Right cardiac atrium (tissue), 5 donors: ENCODE measurements at regions not wholly inside any gene's neighbourhood (a gene's known extent, or its start where the extent isn't known, plus 50 kb on each side); places are given as distances from the start of the nearest gene placed in this dataset.
"Not testable (repeated sequence)": the region's sequence is repeated elsewhere in the genome, so short reads cannot be mapped to it uniquely, and the experiment has no call there.

ENCODE experiments used
- ATAC-seq, 2 donors: fragments of 200-7000 bp; cut with Tn5 transposase; one replicate each; pipeline versions ENCODE4 v1.8.0 to v1.9.1; 2020; ENCODE audit warnings: moderate library complexity in 2 of 2, mild to moderate bottlenecking in 1 of 2
- DNase-seq, 3 donors: peaks; one replicate each; pipeline ENCODE4 v3.0.0-alpha.2; 2020
- H3K27ac ChIP-seq: one replicate; pipeline ENCODE4 v1.5.1; 2013; ENCODE audit warnings: mild to moderate bottlenecking, low read length, control low read depth, moderate library complexity
- H3K27me3 ChIP-seq: one replicate; pipeline ENCODE4 v1.6.1; 2013; ENCODE audit not compliant: control insufficient read depth, insufficient read depth
- H3K4me1 ChIP-seq: one replicate; pipeline ENCODE4 v1.6.1; 2013; ENCODE audit warnings: low read length; ENCODE audit not compliant: control insufficient read depth, insufficient read depth
- H3K4me3 ChIP-seq: one replicate; pipeline ENCODE4 v1.5.1; 2013; ENCODE audit warnings: low read length, control low read depth
- H3K9me3 ChIP-seq: one replicate; pipeline ENCODE4 v1.6.1; 2013; ENCODE audit warnings: low read length; ENCODE audit not compliant: control insufficient read depth
- WGBS: extraction: QIAGEN DNeasy Blood & Tissue Kit; methylation state at CpG from one replicate; pipeline ENCODE4 v1.1.7; 2013; 5-methylcytosine and 5-hydroxymethylcytosine counted together
- intact Hi-C, 4 donors: fragments of 100-400 bp; cut with DNase I; formaldehyde crosslinking; loops; one replicate each; pipeline versions ENCODE4 v1.11.0 to v1.14.0; 2022 to 2023
- donor health status: healthy with polysubstance abuse.
- donor health status: DM: no; HTN: yes; CAD: no.
- donor health status: DM: no; HTN: no; CAD: no.
- donor health status: DM: no; HTN: yes; CAD: no; lungs with severe emphysema.
- donor health status: DM: yes; HTN: yes; CAD: no.

GRCh38 chr2:207227062-207227748 is 61.5 kb upstream of the KLF7 start:
- peak overlapping the region; percentile 0 for H3K4me3 ChIP-seq
- H3K4me1 ChIP-seq: peaks cover 9% of the 10 kb centered on the region
- 41% methylated on average over 18 of the region's 18 CpGs for WGBS
- no peaks in the 10 kb centered on the region for H3K27me3 ChIP-seq
- intact Hi-C loops: loop anchor here in 1 of 4 donors (10.0 kb wide), 1 partner anchor 108 kb away; no protein-coding TSS in a partner anchor
- DNase-seq (peak; percentile 36 to 76 (median 72)), ATAC-seq (peak; percentile 59 to 63)
- no peaks in the 10 kb centered on the region for H3K9me3 ChIP-seq
- H3K27ac ChIP-seq: no peak overlapping the region

- WGBS: 53% methylated on average over 3 of the region's 3 CpGs
- DNase-seq (no peak), ATAC-seq (no peak)
- no peak overlapping the region for H3K27ac ChIP-seq
- H3K9me3 ChIP-seq: no peaks in the 10 kb centered on the region
- H3K27me3 ChIP-seq: no peaks in the 10 kb centered on the region
- intact Hi-C loops: loop anchor here in 1 of 4 donors (10.0 kb wide), 1 partner anchor 107 kb away; no protein-coding TSS in a partner anchor
- H3K4me3 ChIP-seq: no peak overlapping the region
- peaks cover 9% of the 10 kb centered on the region for H3K4me1 ChIP-seq
Observed at GRCh38 chr2:207227749-207228145, 62.0 kb upstream of the KLF7 start.

GRCh38 chr2:207228402-207228801 is 62.7 kb upstream of the KLF7 start:
- no peaks in the 10 kb centered on the region for H3K9me3 ChIP-seq
- WGBS: 90% methylated on average over 3 of the region's 3 CpGs
- no peak for DNase-seq
- H3K27me3 ChIP-seq: no peaks in the 10 kb centered on the region
- peaks cover 9% of the 10 kb centered on the region for H3K4me1 ChIP-seq
- no peak for ATAC-seq
- H3K27ac ChIP-seq: no peak overlapping the region
- H3K4me3 ChIP-seq: no peak overlapping the region
- intact Hi-C loops: loop anchor here in 1 of 4 donors (10.0 kb wide), 1 partner anchor 106 kb away; no protein-coding TSS in a partner anchor

GRCh38 chr2:207229161-207229560 is 63.4 kb upstream of the KLF7 start:
- H3K9me3 ChIP-seq: no peaks in the 10 kb centered on the region
- H3K4me3 ChIP-seq: no peak overlapping the region
- WGBS: 70% methylated on average over 3 of the region's 3 CpGs
- no peak overlapping the region for H3K27ac ChIP-seq
- H3K4me1 ChIP-seq: peaks cover 9% of the 10 kb centered on the region
- ATAC-seq: peak in 1 of 2 donors; percentile 7
- no peak for DNase-seq
- intact Hi-C loops: loop anchor here in 1 of 4 donors (10.0 kb wide), 1 partner anchor 106 kb away; no protein-coding TSS in a partner anchor
- no peaks in the 10 kb centered on the region for H3K27me3 ChIP-seq

- H3K4me3 ChIP-seq: no peak overlapping the region
- H3K4me1 ChIP-seq: peaks cover 9% of the 10 kb centered on the region
- no peak for DNase-seq
- H3K27me3 ChIP-seq: no peaks in the 10 kb centered on the region
- ATAC-seq: peak in 1 of 2 donors; percentile 22
- WGBS: 46% methylated on average over 6 of the region's 6 CpGs
- H3K9me3 ChIP-seq: no peaks in the 10 kb centered on the region
- no peak overlapping the region for H3K27ac ChIP-seq
- intact Hi-C loops: no loop called here
Observed at GRCh38 chr2:207230261-207231105, 64.7 kb upstream of the KLF7 start.

GRCh38 chr2:207231106-207231865 is 65.5 kb upstream of the KLF7 start:
- H3K27ac ChIP-seq: no peak overlapping the region
- no peak for ATAC-seq

GRCh38 chr2:207231967-207232366 is 66.2 kb upstream of the KLF7 start:
- no peak for DNase-seq
- no peak for ATAC-seq
- H3K27me3 ChIP-seq: no peaks in the 10 kb centered on the region
- 85% methylated on average over 4 of the region's 4 CpGs for WGBS
- no peak overlapping the region for H3K4me3 ChIP-seq
- intact Hi-C loops: no loop called here
- H3K4me1 ChIP-seq: peaks cover 9% of the 10 kb centered on the region
- no peaks in the 10 kb centered on the region for H3K9me3 ChIP-seq
- no peak overlapping the region for H3K27ac ChIP-seq

More at GRCh38 chr2:207231106-207231865, 65.5 kb upstream of the KLF7 start:
- WGBS: 54% methylated on average over 5 of the region's 5 CpGs
- intact Hi-C loops: no loop called here
- Histone ChIP-seq H3K4me1 (peaks cover 9% of the 10 kb centered on the region), H3K27me3 (no peaks in the 10 kb centered on the region), H3K9me3 (no peaks in the 10 kb centered on the region), H3K4me3 (no peak overlapping the region)
- no peak for DNase-seq

- H3K27ac ChIP-seq, H3K4me1 ChIP-seq, intact Hi-C loops, ATAC-seq, H3K9me3 ChIP-seq, H3K4me3 ChIP-seq, H3K27me3 ChIP-seq, DNase-seq: not testable (repeated sequence)
Observed at GRCh38 chr2:207233141-207233540, 67.4 kb upstream of the KLF7 start.

GRCh38 chr2:207233731-207234130 is 68.0 kb upstream of the KLF7 start:
- Histone ChIP-seq H3K4me3 (no peak overlapping the region), H3K27ac (no peak overlapping the region), H3K9me3 (no peaks in the 10 kb centered on the region), H3K27me3 (no peaks in the 10 kb centered on the region), H3K4me1 (peaks cover 6% of the 10 kb centered on the region)
- DNase-seq (no peak), ATAC-seq (no peak)
- 67% methylated on average over 3 of the region's 3 CpGs for WGBS
- intact Hi-C loops: no loop called here

- intact Hi-C loops: no loop called here
- H3K9me3 ChIP-seq: no peaks in the 10 kb centered on the region
- no peak overlapping the region for H3K4me3 ChIP-seq
- no peak for DNase-seq
- no peaks in the 10 kb centered on the region for H3K27me3 ChIP-seq
- H3K4me1 ChIP-seq: peaks cover 6% of the 10 kb centered on the region
- WGBS: 86% methylated on average over 4 of the region's 4 CpGs
- no peak for ATAC-seq
- H3K27ac ChIP-seq: no peak overlapping the region
Observed at GRCh38 chr2:207235621-207236020, 69.9 kb upstream of the KLF7 start.
